SH-SY5Y (cell line): ENCODE measurements at regions not wholly inside any gene's neighbourhood (a gene's known extent, or its start where the extent isn't known, plus 50 kb on each side); places are given as distances from the start of the nearest gene placed in this dataset.

Source experiments
- GATA2 ChIP-seq: IDR thresholded peaks from 2 replicates; pipeline ENCODE4 v1.6.1; 2011; ENCODE audit warnings: mild to moderate bottlenecking, low read depth, low read length
- GATA3 ChIP-seq: IDR thresholded peaks from 2 replicates; pipeline ENCODE4 v1.6.1; 2011; ENCODE audit warnings: low read depth, mild to moderate bottlenecking, low read length, moderate library complexity

GRCh38 chr1:115545791-115546733 lies 95.7 kb upstream of the VANGL1 start:
- no peak for TF ChIP-seq GATA2
- TF ChIP-seq GATA3 = no peak
